Ovary (tissue), 7 donors: ENCODE measurements at regions not wholly inside any gene's neighbourhood (a gene's known extent, or its start where the extent isn't known, plus 50 kb on each side); places are given as distances from the start of the nearest gene placed in this dataset.

Source experiments
- DNase-seq, 5 donors: peaks; one replicate each; pipeline ENCODE4 v3.0.0-alpha.2; 2019 to 2020
- H3K27ac ChIP-seq, 2 donors: fragments of 200-600 bp; one replicate each; pipeline versions ENCODE4 v1.5.1 to v1.8.0; 2019 to 2022
- H3K27me3 ChIP-seq: fragments of 200-600 bp; one replicate; pipeline ENCODE4 v1.8.0; 2022
- H3K36me3 ChIP-seq: fragments of 200-600 bp; sonication (generic); one replicate; pipeline ENCODE4 v1.5.1; 2019
- H3K4me1 ChIP-seq: one replicate; pipeline ENCODE4 v1.8.1; 2013; ENCODE audit warnings: mild to moderate bottlenecking, moderate library complexity; ENCODE audit not compliant: insufficient read depth
- H3K4me3 ChIP-seq: fragments of 200-600 bp; sonication (generic); one replicate; pipeline ENCODE4 v1.5.1; 2017
- H3K9me3 ChIP-seq, 2 donors: fragments of 200-600 bp in 1 of 2; sonication (generic) in 1 of 2; one replicate each; pipeline versions ENCODE4 v1.5.1 to v1.8.1; 2013 to 2019; ENCODE audit warnings: mild to moderate bottlenecking in 1 of 2, moderate library complexity in 1 of 2
- CTCF ChIP-seq, 3 donors: fragments of 450-650 bp in 2 of 3; fragments of 200-600 bp in 1 of 3; IDR thresholded peaks; one replicate each; pipeline versions ENCODE4 v1.5.1 to v1.8.0; 2016 to 2022; ENCODE audit warnings: antibody characterized with exemption in 3 of 3, mild to moderate bottlenecking in 1 of 3
- EP300 ChIP-seq: sonication (generic); formaldehyde crosslinking; IDR thresholded peaks from one replicate; pipeline ENCODE4 v1.6.1; 2017; ENCODE audit warnings: antibody characterized with exemption
- POLR2A ChIP-seq: fragments of 450-650 bp; IDR thresholded peaks from one replicate; pipeline ENCODE4 v1.6.1; 2017; ENCODE audit warnings: antibody characterized with exemption, mild to moderate bottlenecking, moderate library complexity
- whole genome bisulfite sequencing, 3 donors: extraction: QIAGEN DNeasy Blood & Tissue Kit in 1 of 3; methylation state at CpG; one replicate each; pipeline versions ENCODE4 v1.1.5 to v1.1.7; 2013 to 2017; 5-methylcytosine and 5-hydroxymethylcytosine counted together
- intact Hi-C, 4 donors: fragments of 100-400 bp; cut with DNase I; formaldehyde crosslinking; loops; one replicate each; pipeline versions ENCODE4 v1.11.0 to v1.15.1; 2022 to 2023
- donor health status: DM: no; HTN: no; CAD: no; lungs with moderate emphysema.
- donor health status: DM: no; HTN: no; CAD: no.
- donor health status: Bipolar disorder and iron deficiency.
- donor health status: DM: no; HTN: no; CAD: no.
- donor health status: DM: yes; HTN: yes; CAD: no.

DNA sequence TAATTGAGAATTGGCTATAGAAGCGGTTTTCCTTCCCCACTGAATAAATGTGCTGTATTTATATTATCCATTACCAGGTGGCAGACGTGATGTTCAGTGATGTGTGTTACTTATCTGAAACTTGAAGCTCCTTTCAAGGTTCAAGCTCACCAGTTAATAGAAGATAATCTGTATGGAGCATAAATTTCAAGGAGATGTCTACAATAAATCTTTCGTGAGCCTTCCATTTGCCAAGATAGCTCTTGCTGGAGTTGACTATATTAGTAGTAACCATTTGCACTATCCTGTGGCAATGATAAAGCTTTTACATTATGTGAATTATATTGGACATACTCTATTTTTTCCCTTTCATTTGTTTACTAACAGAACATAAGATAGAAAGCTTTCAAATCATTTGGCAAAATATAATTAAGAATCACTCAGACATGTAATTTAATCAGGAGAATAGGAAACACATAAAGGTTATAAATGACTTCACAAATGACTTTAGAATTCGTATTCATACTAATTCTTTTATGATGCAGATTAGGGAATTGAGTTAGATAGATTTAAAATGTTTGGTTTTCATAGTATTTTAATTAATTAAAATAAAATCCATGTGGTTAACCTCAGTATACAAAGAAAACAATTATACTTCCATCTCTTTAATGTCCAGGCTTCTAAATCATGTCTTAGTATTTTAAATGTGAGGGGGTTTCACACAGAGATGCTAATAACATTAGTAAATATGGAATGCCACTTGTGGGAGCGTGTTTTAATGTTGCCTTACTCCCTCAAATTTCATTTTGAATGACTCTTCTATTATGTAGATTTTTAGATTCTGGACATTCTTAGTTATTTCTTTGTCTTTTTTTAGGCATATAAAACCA is 664.4 kb upstream of the CDH8 start:
- no peaks in the 10 kb centered on the region for H3K27me3 ChIP-seq
- H3K4me3 ChIP-seq: no peak overlapping the region
- TF ChIP-seq CTCF (IDR thresholded peaks at IDR 0.05) (no peak), POLR2A (no peak), EP300 (no peak)
- DNase-seq: no peak
- no peaks in the 10 kb centered on the region for H3K36me3 ChIP-seq
- intact Hi-C loops: no loop called here
- H3K4me1 ChIP-seq: no peaks in the 10 kb centered on the region
- H3K9me3 ChIP-seq: no peaks in the 10 kb centered on the region
- H3K27ac ChIP-seq: no peak overlapping the region
- WGBS, 3 donors: 33 to 37% (median 34%) methylated on average over 5 of the region's 5 CpGs

GRCh38 chr16:62692685-62693084 is 656.4 kb upstream of the CDH8 start:
- Histone ChIP-seq H3K4me1 (no peaks in the 10 kb centered on the region), H3K27ac (no peak overlapping the region), H3K27me3 (no peaks in the 10 kb centered on the region), H3K4me3 (no peak overlapping the region), H3K9me3 (no peaks in the 10 kb centered on the region), H3K36me3 (no peaks in the 10 kb centered on the region)
- DNase-seq: no peak
- TF ChIP-seq EP300 (no peak), CTCF (IDR thresholded peaks at IDR 0.05) (no peak), POLR2A (no peak)
- WGBS, 3 donors: 46 to 68% (median 54%) methylated on average over 1 of the region's 1 CpG
- intact Hi-C loops: loop anchor here in 1 of 4 donors (5.0 kb wide), 1 partner anchor 1500 kb away; no protein-coding TSS in a partner anchor

DNA sequence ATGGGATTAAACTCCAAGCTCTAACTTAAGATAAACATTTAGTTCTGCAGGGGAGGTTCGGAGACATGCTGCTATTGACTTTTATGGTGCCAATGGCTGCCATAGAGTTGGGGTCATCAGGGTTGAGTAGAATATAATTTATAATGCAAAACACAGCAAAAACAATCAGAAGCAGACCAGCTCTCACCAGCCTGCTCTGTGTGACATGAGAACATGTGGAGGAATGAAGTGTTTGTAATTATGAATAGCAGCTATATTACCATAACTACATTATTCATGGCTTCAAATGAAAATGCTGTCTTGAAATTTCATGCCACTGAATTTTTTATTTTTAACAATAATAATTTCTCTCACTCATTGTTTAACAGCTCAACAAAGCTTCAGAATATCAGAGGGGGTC is 645.6 kb upstream of the CDH8 start:
- Histone ChIP-seq H3K36me3 (no peaks in the 10 kb centered on the region), H3K4me1 (no peaks in the 10 kb centered on the region), H3K9me3 (no peaks in the 10 kb centered on the region), H3K27me3 (no peaks in the 10 kb centered on the region), H3K27ac (no peak overlapping the region), H3K4me3 (no peak overlapping the region)
- DNase-seq: no peak
- no peak for TF ChIP-seq POLR2A
- no peak for TF ChIP-seq EP300
- no peak for TF ChIP-seq CTCF (IDR thresholded peaks at IDR 0.05)
- WGBS, 3 donors: 61 to 70% (median 67%) methylated on average over 1 of the region's 1 CpG
- intact Hi-C loops: no loop called here

DNA sequence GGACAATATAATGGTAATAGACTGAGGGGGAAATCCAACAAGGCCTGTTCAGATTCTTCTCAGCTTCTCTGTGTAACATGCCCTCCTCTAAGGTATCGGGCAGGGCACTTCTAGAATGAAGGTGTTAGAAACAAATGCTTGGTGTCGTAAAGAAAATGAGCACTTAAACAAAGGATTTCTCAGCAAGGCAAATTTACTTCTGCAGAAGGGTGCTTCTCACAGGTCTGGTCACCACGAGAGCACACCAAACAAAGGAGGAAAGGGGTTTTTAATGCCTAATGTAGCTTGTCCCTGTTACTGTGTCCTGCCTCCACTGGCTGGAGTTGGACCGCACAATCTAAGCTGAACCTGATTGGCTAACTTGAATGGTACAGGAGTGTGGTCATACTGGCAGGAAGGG is 642.6 kb upstream of the CDH8 start:
- no peak overlapping the region for H3K4me3 ChIP-seq
- H3K27ac ChIP-seq: no peak overlapping the region
- H3K4me1 ChIP-seq: no peaks in the 10 kb centered on the region
- no peaks in the 10 kb centered on the region for H3K27me3 ChIP-seq
- TF ChIP-seq EP300: no peak
- TF ChIP-seq POLR2A: no peak
- no peaks in the 10 kb centered on the region for H3K9me3 ChIP-seq
- no peaks in the 10 kb centered on the region for H3K36me3 ChIP-seq
- intact Hi-C loops: no loop called here
- no peak for DNase-seq
- WGBS, 3 donors: 64 to 84% (median 83%) methylated on average over 4 of the region's 4 CpGs

DNA sequence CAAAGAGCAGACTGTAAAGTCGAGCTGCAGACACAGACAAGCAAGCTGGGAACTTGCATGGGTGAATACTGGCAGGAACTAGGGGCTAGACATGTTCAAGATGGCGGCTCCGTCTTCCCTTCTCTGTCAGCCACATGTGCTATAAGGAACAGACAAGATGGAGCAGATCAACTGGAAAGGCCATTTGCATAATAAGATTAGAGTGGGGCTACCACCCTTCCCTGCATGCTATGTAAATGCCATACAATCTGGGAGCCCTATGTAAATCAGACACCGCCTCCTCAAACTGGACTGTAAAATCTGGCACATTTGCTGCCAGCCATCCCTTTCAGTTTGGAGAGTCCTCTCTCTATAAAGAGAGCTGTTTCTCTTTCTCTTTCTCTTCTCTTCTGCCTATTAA is 640.1 kb upstream of the CDH8 start:
- DNase-seq: no peak
- Histone ChIP-seq H3K27me3 (no peaks in the 10 kb centered on the region), H3K9me3 (no peaks in the 10 kb centered on the region), H3K36me3 (no peaks in the 10 kb centered on the region), H3K27ac (no peak overlapping the region), H3K4me1 (no peaks in the 10 kb centered on the region), H3K4me3 (no peak overlapping the region)
- intact Hi-C loops: no loop called here
- WGBS, 3 donors: 66 to 78% (median 71%) methylated on average over 4 of the region's 4 CpGs
- TF ChIP-seq EP300: no peak
